ENCODE measurements at regions not wholly inside any gene's neighbourhood (a gene's known extent, or its start where the extent isn't known, plus 50 kb on each side); places are given as distances from the start of the nearest gene placed in this dataset.

DNA sequence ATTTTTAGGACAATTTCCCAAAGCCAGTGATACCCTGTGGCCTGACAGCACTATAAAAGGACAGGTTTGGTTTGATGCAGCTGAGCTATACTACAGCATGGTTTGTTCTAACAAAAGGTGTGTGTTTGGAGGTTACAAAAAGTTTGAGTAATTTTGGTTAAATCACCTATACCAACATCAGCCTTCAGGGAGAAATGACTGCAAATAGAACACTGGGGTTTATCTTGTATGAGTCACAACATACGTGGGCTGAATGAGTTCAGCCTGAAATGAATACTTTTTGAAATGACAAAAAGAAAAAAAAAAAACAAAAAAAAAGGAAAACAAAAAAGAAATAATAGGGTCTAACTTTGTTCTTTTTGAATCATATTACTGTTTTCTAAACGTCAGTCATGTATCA is 345.7 kb downstream of the CNTN3 start:
- TF ChIP-seq POLR2A (IDR thresholded peaks at IDR 0.05) (no peak), POLR2AphosphoS5 (IDR thresholded peaks at IDR 0.05) (no peak)
- TF ChIP-seq, protein P1, sequence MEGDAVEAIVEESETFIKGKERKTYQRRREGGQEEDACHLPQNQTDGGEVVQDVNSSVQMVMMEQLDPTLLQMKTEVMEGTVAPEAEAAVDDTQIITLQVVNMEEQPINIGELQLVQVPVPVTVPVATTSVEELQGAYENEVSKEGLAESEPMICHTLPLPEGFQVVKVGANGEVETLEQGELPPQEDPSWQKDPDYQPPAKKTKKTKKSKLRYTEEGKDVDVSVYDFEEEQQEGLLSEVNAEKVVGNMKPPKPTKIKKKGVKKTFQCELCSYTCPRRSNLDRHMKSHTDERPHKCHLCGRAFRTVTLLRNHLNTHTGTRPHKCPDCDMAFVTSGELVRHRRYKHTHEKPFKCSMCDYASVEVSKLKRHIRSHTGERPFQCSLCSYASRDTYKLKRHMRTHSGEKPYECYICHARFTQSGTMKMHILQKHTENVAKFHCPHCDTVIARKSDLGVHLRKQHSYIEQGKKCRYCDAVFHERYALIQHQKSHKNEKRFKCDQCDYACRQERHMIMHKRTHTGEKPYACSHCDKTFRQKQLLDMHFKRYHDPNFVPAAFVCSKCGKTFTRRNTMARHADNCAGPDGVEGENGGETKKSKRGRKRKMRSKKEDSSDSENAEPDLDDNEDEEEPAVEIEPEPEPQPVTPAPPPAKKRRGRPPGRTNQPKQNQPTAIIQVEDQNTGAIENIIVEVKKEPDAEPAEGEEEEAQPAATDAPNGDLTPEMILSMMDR (IDR thresholded peaks at IDR 0.05) = no peak

Data from breast epithelium (tissue), 3 donors.